Mesothelial cell of epicardium (in vitro differentiated cells): ENCODE measurements at regions not wholly inside any gene's neighbourhood (a gene's known extent, or its start where the extent isn't known, plus 50 kb on each side); places are given as distances from the start of the nearest gene placed in this dataset.

Source experiments
- DNase-seq, 2 experiments: peaks; one replicate each; pipeline ENCODE4 v3.0.0; 2021; ENCODE audit warnings: low spot score in 2 of 2; ENCODE audit not compliant: unreplicated experiment in 2 of 2
- H3K27ac Mint-ChIP-seq: 2 replicates; pipeline ENCODE4 v1.8.0; 2021; ENCODE audit warnings: mixed read lengths
- H3K27me3 Mint-ChIP-seq: 2 replicates; pipeline ENCODE4 v1.8.0; 2021; ENCODE audit warnings: low read depth, mixed read lengths
- H3K36me3 Mint-ChIP-seq: 2 replicates; pipeline ENCODE4 v1.8.0; 2021; ENCODE audit warnings: mixed read lengths
- H3K4me1 Mint-ChIP-seq: 2 replicates; pipeline ENCODE4 v1.8.0; 2021; ENCODE audit warnings: mixed read lengths
- H3K4me3 Mint-ChIP-seq: 2 replicates; pipeline ENCODE4 v1.8.0; 2021; ENCODE audit warnings: mild to moderate bottlenecking, moderate library complexity, mixed read lengths
- H3K9me3 Mint-ChIP-seq: 2 replicates; pipeline ENCODE4 v1.8.0; 2021; ENCODE audit warnings: mixed read lengths
- CTCF ChIP-seq: fragments of 200-600 bp; sonication (generic); IDR thresholded peaks from one replicate; pipeline ENCODE4 v1.5.0; 2021; ENCODE audit warnings: antibody characterized with exemption; ENCODE audit not compliant: unreplicated experiment

- Mint-ChIP-seq H3K9me3 (no peaks in the 10 kb centered on the region), H3K36me3 (no peaks in the 10 kb centered on the region), H3K27ac (no peak overlapping the region), H3K27me3 (peaks cover 27% of the 10 kb centered on the region), H3K4me3 (no peak overlapping the region), H3K4me1 (no peaks in the 10 kb centered on the region)
- no peak for DNase-seq
- no peak for TF ChIP-seq CTCF
These were observed 459.5 kb upstream of the CDH20 start for GRCh38 chr18:60873708-60874107.

GRCh38 chr18:60875957-60876507, 457.2 kb upstream of the CDH20 start:
- H3K27me3 Mint-ChIP-seq, result peaks cover 20% of the 10 kb centered on the region
- no peak overlapping the region for H3K27ac Mint-ChIP-seq
- H3K4me1 Mint-ChIP-seq, result no peaks in the 10 kb centered on the region
- no peaks in the 10 kb centered on the region for H3K36me3 Mint-ChIP-seq
- no peak for DNase-seq
- no peak for TF ChIP-seq CTCF
- H3K9me3 Mint-ChIP-seq, result no peaks in the 10 kb centered on the region
- H3K4me3 Mint-ChIP-seq, result no peak overlapping the region

DNA sequence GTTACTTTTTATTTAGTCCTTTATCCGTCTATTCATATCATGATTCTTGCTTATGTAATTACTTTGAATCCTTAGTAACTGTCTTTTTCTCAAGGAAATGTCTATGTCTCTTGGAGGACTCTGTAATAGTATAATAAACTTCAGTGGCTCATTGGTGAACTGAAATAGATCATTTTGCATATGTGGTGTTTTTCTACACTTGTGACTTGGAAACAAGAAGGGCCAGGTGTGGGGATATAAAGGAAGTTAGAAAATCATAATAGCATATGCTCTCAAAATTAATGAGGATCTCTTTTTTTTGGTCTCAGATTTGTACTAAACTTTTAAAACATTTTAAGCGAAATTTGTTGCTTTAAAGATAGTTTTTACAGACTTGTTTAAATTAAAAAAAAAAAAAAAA, 453.0 kb upstream of the CDH20 start:
- Mint-ChIP-seq H3K27me3 (peaks cover 4% of the 10 kb centered on the region), H3K9me3 (no peaks in the 10 kb centered on the region), H3K27ac (no peak overlapping the region), H3K36me3 (no peaks in the 10 kb centered on the region), H3K4me3 (no peak overlapping the region), H3K4me1 (no peaks in the 10 kb centered on the region)
- TF ChIP-seq CTCF, result no peak
- no peak for DNase-seq

- no peak for DNase-seq
- no peak for TF ChIP-seq CTCF
- Mint-ChIP-seq H3K27me3 (no peaks in the 10 kb centered on the region), H3K4me1 (peaks cover 9% of the 10 kb centered on the region), H3K27ac (no peak overlapping the region), H3K9me3 (no peaks in the 10 kb centered on the region), H3K4me3 (no peak overlapping the region), H3K36me3 (no peaks in the 10 kb centered on the region)
These were observed 449.6 kb upstream of the CDH20 start for GRCh38 chr18:60883587-60883986.

GRCh38 chr18:60888071-60888624, 445.1 kb upstream of the CDH20 start:
- no peak overlapping the region for H3K27ac Mint-ChIP-seq
- no peaks in the 10 kb centered on the region for H3K27me3 Mint-ChIP-seq
- H3K36me3 Mint-ChIP-seq, result no peaks in the 10 kb centered on the region
- no peak for TF ChIP-seq CTCF
- no peaks in the 10 kb centered on the region for H3K9me3 Mint-ChIP-seq
- H3K4me1 Mint-ChIP-seq, result peaks cover 9% of the 10 kb centered on the region
- no peak overlapping the region for H3K4me3 Mint-ChIP-seq
- DNase-seq, result no peak

GRCh38 chr18:60889442-60889841, 443.8 kb upstream of the CDH20 start:
- no peak overlapping the region for H3K27ac Mint-ChIP-seq
- H3K36me3 Mint-ChIP-seq, result no peaks in the 10 kb centered on the region
- no peaks in the 10 kb centered on the region for H3K27me3 Mint-ChIP-seq
- no peak for DNase-seq
- H3K4me1 Mint-ChIP-seq, result peaks cover 9% of the 10 kb centered on the region
- no peak for TF ChIP-seq CTCF
- H3K9me3 Mint-ChIP-seq, result no peaks in the 10 kb centered on the region
- no peak overlapping the region for H3K4me3 Mint-ChIP-seq
